ENCODE measurements at regions not wholly inside any gene's neighbourhood (a gene's known extent, or its start where the extent isn't known, plus 50 kb on each side); places are given as distances from the start of the nearest gene placed in this dataset.

- H3K27ac ChIP-seq (ENCODE audit: low read length), result no peak overlapping the region
- H3K4me1 ChIP-seq (ENCODE audit: control insufficient read depth, low read depth, low read length), result no peaks in the 10 kb centered on the region
- H3K4me3 ChIP-seq (ENCODE audit: low read length), result no peak overlapping the region
- no peak overlapping the region for H3K9ac ChIP-seq (ENCODE audit: low read length)
- H3K36me3 ChIP-seq (ENCODE audit: control insufficient read depth, low read depth, low read length), result no peaks in the 10 kb centered on the region
- no peaks in the 10 kb centered on the region for H3K27me3 ChIP-seq (ENCODE audit: control insufficient read depth, insufficient read depth, low read length)
- no peaks in the 10 kb centered on the region for H3K9me3 ChIP-seq (ENCODE audit: control insufficient read depth, low read depth, low read length)
Observed at GRCh38 chr10:130792096-130792845, 519.2 kb downstream of the TCERG1L start.

GRCh38 chr10:130795819-130796218 lies 515.7 kb downstream of the TCERG1L start:
- Histone ChIP-seq H3K4me3 (ENCODE audit: low read length) (no peak overlapping the region), H3K4me1 (ENCODE audit: control insufficient read depth, low read depth, low read length) (no peaks in the 10 kb centered on the region), H3K9ac (ENCODE audit: low read length) (no peak overlapping the region), H3K27ac (ENCODE audit: low read length) (no peak overlapping the region), H3K36me3 (ENCODE audit: control insufficient read depth, low read depth, low read length) (no peaks in the 10 kb centered on the region), H3K9me3 (ENCODE audit: control insufficient read depth, low read depth, low read length) (no peaks in the 10 kb centered on the region), H3K27me3 (ENCODE audit: control insufficient read depth, insufficient read depth, low read length) (no peaks in the 10 kb centered on the region)

GRCh38 chr10:130799532-130799931 lies 512.0 kb downstream of the TCERG1L start:
- H3K9ac ChIP-seq (ENCODE audit: low read length), result no peak overlapping the region
- H3K4me3 ChIP-seq (ENCODE audit: low read length), result no peak overlapping the region
- no peaks in the 10 kb centered on the region for H3K36me3 ChIP-seq (ENCODE audit: control insufficient read depth, low read depth, low read length)
- no peaks in the 10 kb centered on the region for H3K4me1 ChIP-seq (ENCODE audit: control insufficient read depth, low read depth, low read length)
- H3K27me3 ChIP-seq (ENCODE audit: control insufficient read depth, insufficient read depth, low read length), result no peaks in the 10 kb centered on the region
- H3K27ac ChIP-seq (ENCODE audit: low read length), result no peak overlapping the region
- H3K9me3 ChIP-seq (ENCODE audit: control insufficient read depth, low read depth, low read length), result no peaks in the 10 kb centered on the region

GRCh38 chr10:130800281-130800680 lies 511.2 kb downstream of the TCERG1L start:
- Histone ChIP-seq H3K4me3 (ENCODE audit: low read length) (no peak overlapping the region), H3K9ac (ENCODE audit: low read length) (no peak overlapping the region), H3K27ac (ENCODE audit: low read length) (no peak overlapping the region)

GRCh38 chr10:130801276-130801675 lies 510.2 kb downstream of the TCERG1L start:
- Histone ChIP-seq H3K4me3 (ENCODE audit: low read length) (no peak overlapping the region), H3K27me3 (ENCODE audit: control insufficient read depth, insufficient read depth, low read length) (no peaks in the 10 kb centered on the region), H3K36me3 (ENCODE audit: control insufficient read depth, low read depth, low read length) (no peaks in the 10 kb centered on the region), H3K9ac (ENCODE audit: low read length) (no peak overlapping the region), H3K9me3 (ENCODE audit: control insufficient read depth, low read depth, low read length) (no peaks in the 10 kb centered on the region), H3K4me1 (ENCODE audit: control insufficient read depth, low read depth, low read length) (no peaks in the 10 kb centered on the region), H3K27ac (ENCODE audit: low read length) (no peak overlapping the region)

More at GRCh38 chr10:130800281-130800680, 511.2 kb downstream of the TCERG1L start:
- Histone ChIP-seq H3K4me1 (ENCODE audit: control insufficient read depth, low read depth, low read length) (no peaks in the 10 kb centered on the region), H3K27me3 (ENCODE audit: control insufficient read depth, insufficient read depth, low read length) (no peaks in the 10 kb centered on the region), H3K36me3 (ENCODE audit: control insufficient read depth, low read depth, low read length) (no peaks in the 10 kb centered on the region), H3K9me3 (ENCODE audit: control insufficient read depth, low read depth, low read length) (no peaks in the 10 kb centered on the region)

- no peak overlapping the region for H3K27ac ChIP-seq (ENCODE audit: low read length)
- no peaks in the 10 kb centered on the region for H3K4me1 ChIP-seq (ENCODE audit: control insufficient read depth, low read depth, low read length)
- no peak overlapping the region for H3K9ac ChIP-seq (ENCODE audit: low read length)
- no peaks in the 10 kb centered on the region for H3K36me3 ChIP-seq (ENCODE audit: control insufficient read depth, low read depth, low read length)
- no peaks in the 10 kb centered on the region for H3K27me3 ChIP-seq (ENCODE audit: control insufficient read depth, insufficient read depth, low read length)
- no peak overlapping the region for H3K4me3 ChIP-seq (ENCODE audit: low read length)
- no peaks in the 10 kb centered on the region for H3K9me3 ChIP-seq (ENCODE audit: control insufficient read depth, low read depth, low read length)
Observed at GRCh38 chr10:130801784-130802183, 509.7 kb downstream of the TCERG1L start.

GRCh38 chr10:130802301-130802700 lies 509.2 kb downstream of the TCERG1L start:
- Histone ChIP-seq H3K27ac (ENCODE audit: low read length) (no peak overlapping the region), H3K27me3 (ENCODE audit: control insufficient read depth, insufficient read depth, low read length) (no peaks in the 10 kb centered on the region), H3K9ac (ENCODE audit: low read length) (no peak overlapping the region), H3K4me1 (ENCODE audit: control insufficient read depth, low read depth, low read length) (no peaks in the 10 kb centered on the region), H3K36me3 (ENCODE audit: control insufficient read depth, low read depth, low read length) (no peaks in the 10 kb centered on the region), H3K9me3 (ENCODE audit: control insufficient read depth, low read depth, low read length) (no peaks in the 10 kb centered on the region), H3K4me3 (ENCODE audit: low read length) (no peak overlapping the region)

GRCh38 chr10:130804281-130804680 lies 507.2 kb downstream of the TCERG1L start:
- Histone ChIP-seq H3K9me3 (ENCODE audit: control insufficient read depth, low read depth, low read length) (no peaks in the 10 kb centered on the region), H3K27me3 (ENCODE audit: control insufficient read depth, insufficient read depth, low read length) (no peaks in the 10 kb centered on the region), H3K9ac (ENCODE audit: low read length) (no peak overlapping the region), H3K4me1 (ENCODE audit: control insufficient read depth, low read depth, low read length) (no peaks in the 10 kb centered on the region), H3K36me3 (ENCODE audit: control insufficient read depth, low read depth, low read length) (no peaks in the 10 kb centered on the region), H3K27ac (ENCODE audit: low read length) (no peak overlapping the region), H3K4me3 (ENCODE audit: low read length) (no peak overlapping the region)

- no peaks in the 10 kb centered on the region for H3K9me3 ChIP-seq (ENCODE audit: control insufficient read depth, low read depth, low read length)
- H3K36me3 ChIP-seq (ENCODE audit: control insufficient read depth, low read depth, low read length), result no peaks in the 10 kb centered on the region
- H3K9ac ChIP-seq (ENCODE audit: low read length), result no peak overlapping the region
- no peak overlapping the region for H3K4me3 ChIP-seq (ENCODE audit: low read length)
- H3K27me3 ChIP-seq (ENCODE audit: control insufficient read depth, insufficient read depth, low read length), result no peaks in the 10 kb centered on the region
- peaks cover 3% of the 10 kb centered on the region for H3K4me1 ChIP-seq (ENCODE audit: control insufficient read depth, low read depth, low read length)
- H3K27ac ChIP-seq (ENCODE audit: low read length), result no peak overlapping the region
Observed at GRCh38 chr10:130804778-130805634, 506.5 kb downstream of the TCERG1L start.

- H3K4me3 ChIP-seq (ENCODE audit: low read length), result no peak overlapping the region
Observed at GRCh38 chr10:130805635-130806030, 505.9 kb downstream of the TCERG1L start.

GRCh38 chr10:130806426-130806825 lies 505.1 kb downstream of the TCERG1L start:
- no peaks in the 10 kb centered on the region for H3K27me3 ChIP-seq (ENCODE audit: control insufficient read depth, insufficient read depth, low read length)
- no peak overlapping the region for H3K9ac ChIP-seq (ENCODE audit: low read length)
- no peak overlapping the region for H3K4me3 ChIP-seq (ENCODE audit: low read length)
- no peaks in the 10 kb centered on the region for H3K36me3 ChIP-seq (ENCODE audit: control insufficient read depth, low read depth, low read length)
- no peak overlapping the region for H3K27ac ChIP-seq (ENCODE audit: low read length)
- peaks cover 7% of the 10 kb centered on the region for H3K4me1 ChIP-seq (ENCODE audit: control insufficient read depth, low read depth, low read length)
- H3K9me3 ChIP-seq (ENCODE audit: control insufficient read depth, low read depth, low read length), result no peaks in the 10 kb centered on the region

More at GRCh38 chr10:130805635-130806030, 505.9 kb downstream of the TCERG1L start:
- no peak overlapping the region for H3K9ac ChIP-seq (ENCODE audit: low read length)
- no peaks in the 10 kb centered on the region for H3K9me3 ChIP-seq (ENCODE audit: control insufficient read depth, low read depth, low read length)
- no peak overlapping the region for H3K27ac ChIP-seq (ENCODE audit: low read length)
- H3K36me3 ChIP-seq (ENCODE audit: control insufficient read depth, low read depth, low read length), result no peaks in the 10 kb centered on the region
- H3K4me1 ChIP-seq (ENCODE audit: control insufficient read depth, low read depth, low read length), result peaks cover 7% of the 10 kb centered on the region
- H3K27me3 ChIP-seq (ENCODE audit: control insufficient read depth, insufficient read depth, low read length), result no peaks in the 10 kb centered on the region

Data from iPS-18a (cell line).